ENCODE measurements at regions not wholly inside any gene's neighbourhood (a gene's known extent, or its start where the extent isn't known, plus 50 kb on each side); places are given as distances from the start of the nearest gene placed in this dataset.

GRCh38 chr4:43331226-43332051 lies 438.9 kb downstream of the GRXCR1 start:
- TF ChIP-seq HDGF (IDR thresholded peaks at IDR 0.05; ENCODE audit: borderline replicate concordance): no peak
- no peak for DNase-seq (ENCODE audit: extremely low spot score)
- CTCF ChIA-PET: interaction anchor here (0.6 kb wide), 1 partner anchor 1530 kb away, joined by 3 read pairs; no protein-coding TSS in a partner anchor
- POLR2A ChIA-PET: no interaction called here

DNA sequence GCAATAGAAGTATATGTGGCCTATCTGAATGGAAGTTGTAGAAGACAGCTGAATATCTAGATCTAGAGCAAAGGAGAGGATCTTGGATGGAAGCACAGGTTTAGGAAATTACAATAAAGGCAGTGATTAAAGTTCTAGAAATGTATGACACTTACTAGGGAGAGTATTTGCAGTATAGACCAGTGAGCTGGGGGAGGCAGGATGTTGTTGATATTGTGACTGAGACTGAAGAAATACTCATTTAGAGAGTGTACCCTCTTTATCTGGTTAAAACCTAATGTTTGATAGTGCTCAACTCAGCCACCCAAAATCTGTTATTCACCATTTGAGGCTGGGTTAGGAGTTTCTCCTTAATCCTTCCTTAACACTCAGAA lies 439.5 kb downstream of the GRXCR1 start:
- CTCF ChIA-PET: no interaction called here
- no peak for DNase-seq (ENCODE audit: extremely low spot score)
- POLR2A ChIA-PET: no interaction called here
- TF ChIP-seq ZNF384 (IDR thresholded peaks at IDR 0.05) (no peak), LEF1 (IDR thresholded peaks at IDR 0.05; ENCODE audit: borderline replicate concordance) (no peak), HDGF (IDR thresholded peaks at IDR 0.05; ENCODE audit: borderline replicate concordance) (no peak), BHLHE40 (IDR thresholded peaks at IDR 0.05; ENCODE audit: borderline replicate concordance) (no peak), TARDBP (IDR thresholded peaks at IDR 0.05) (no peak), FOXM1 (IDR thresholded peaks at IDR 0.05; ENCODE audit: borderline replicate concordance) (no peak), ELF4 (IDR thresholded peaks at IDR 0.05) (no peak), ARNT (IDR thresholded peaks at IDR 0.05) (no peak), PKNOX1 (IDR thresholded peaks at IDR 0.05) (no peak), L3MBTL2 (conservative IDR thresholded peaks at IDR 0.05) (no peak), CTBP1 (IDR thresholded peaks at IDR 0.05; ENCODE audit: borderline replicate concordance) (no peak), SP1 (IDR thresholded peaks at IDR 0.05) (no peak), FOXK2 (IDR thresholded peaks at IDR 0.05) (no peak), SUZ12 (IDR thresholded peaks at IDR 0.05) (no peak), NFRKB (IDR thresholded peaks at IDR 0.05) (no peak), FOXA1 (IDR thresholded peaks at IDR 0.05) (no peak)

GRCh38 chr4:43337707-43338106 lies 445.2 kb downstream of the GRXCR1 start:
- no peak for TF ChIP-seq L3MBTL2 (conservative IDR thresholded peaks at IDR 0.05)
- no peak for TF ChIP-seq SP1 (IDR thresholded peaks at IDR 0.05)
- TF ChIP-seq NFRKB (IDR thresholded peaks at IDR 0.05): no peak
- no peak for TF ChIP-seq FOXK2 (IDR thresholded peaks at IDR 0.05)
- no peak for TF ChIP-seq SUZ12 (IDR thresholded peaks at IDR 0.05)
- TF ChIP-seq PKNOX1 (IDR thresholded peaks at IDR 0.05): no peak
- TF ChIP-seq LEF1 (IDR thresholded peaks at IDR 0.05; ENCODE audit: borderline replicate concordance): no peak
- TF ChIP-seq HDGF (IDR thresholded peaks at IDR 0.05; ENCODE audit: borderline replicate concordance): no peak
- TF ChIP-seq FOXA1 (IDR thresholded peaks at IDR 0.05): no peak
- no peak for TF ChIP-seq FOXM1 (IDR thresholded peaks at IDR 0.05; ENCODE audit: borderline replicate concordance)
- no peak for TF ChIP-seq CTBP1 (IDR thresholded peaks at IDR 0.05; ENCODE audit: borderline replicate concordance)
- TF ChIP-seq ELF4 (IDR thresholded peaks at IDR 0.05): no peak
- TF ChIP-seq BHLHE40 (IDR thresholded peaks at IDR 0.05; ENCODE audit: borderline replicate concordance): no peak
- TF ChIP-seq ARNT (IDR thresholded peaks at IDR 0.05): no peak
- no peak for TF ChIP-seq ZNF384 (IDR thresholded peaks at IDR 0.05)
- TF ChIP-seq TARDBP (IDR thresholded peaks at IDR 0.05): no peak
- ChIA-PET POLR2A (no interaction called here), CTCF (no interaction called here)
- DNase-seq (ENCODE audit: extremely low spot score): no peak

GRCh38 chr4:43339435-43339834 lies 446.9 kb downstream of the GRXCR1 start:
- no peak for TF ChIP-seq L3MBTL2 (conservative IDR thresholded peaks at IDR 0.05)
- TF ChIP-seq ARNT (IDR thresholded peaks at IDR 0.05): no peak
- no peak for TF ChIP-seq SP1 (IDR thresholded peaks at IDR 0.05)
- TF ChIP-seq TARDBP (IDR thresholded peaks at IDR 0.05): no peak
- no peak for TF ChIP-seq ZNF384 (IDR thresholded peaks at IDR 0.05)
- TF ChIP-seq CTBP1 (IDR thresholded peaks at IDR 0.05; ENCODE audit: borderline replicate concordance): no peak
- no peak for TF ChIP-seq LEF1 (IDR thresholded peaks at IDR 0.05; ENCODE audit: borderline replicate concordance)
- no peak for TF ChIP-seq FOXA1 (IDR thresholded peaks at IDR 0.05)
- no peak for TF ChIP-seq NFRKB (IDR thresholded peaks at IDR 0.05)
- no peak for TF ChIP-seq PKNOX1 (IDR thresholded peaks at IDR 0.05)
- CTCF ChIA-PET: no interaction called here
- POLR2A ChIA-PET: no interaction called here
- DNase-seq (ENCODE audit: extremely low spot score): no peak

DNA sequence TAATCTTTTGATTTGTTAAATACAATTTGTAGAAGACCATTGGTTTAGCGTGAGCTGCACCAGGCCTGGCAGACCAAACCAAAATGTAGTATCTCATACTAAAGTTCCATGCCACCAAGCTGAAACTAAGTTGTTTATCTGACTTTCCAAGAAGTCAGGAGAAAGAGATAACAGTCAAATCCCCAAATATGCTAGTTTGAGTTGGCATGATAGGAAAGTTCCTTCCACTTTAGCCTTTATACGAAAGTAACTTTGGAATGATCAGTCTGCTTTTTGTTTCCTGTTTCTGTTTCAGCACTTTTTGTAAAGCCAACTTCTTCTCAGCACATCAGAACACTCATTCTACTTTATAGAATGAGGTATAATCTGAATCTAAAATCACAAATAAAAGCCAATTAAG lies 449.2 kb downstream of the GRXCR1 start:
- TF ChIP-seq ELF4 (IDR thresholded peaks at IDR 0.05): no peak
- no peak for TF ChIP-seq SP1 (IDR thresholded peaks at IDR 0.05)
- TF ChIP-seq FOXA1 (IDR thresholded peaks at IDR 0.05): no peak
- no peak for TF ChIP-seq TARDBP (IDR thresholded peaks at IDR 0.05)
- TF ChIP-seq CTBP1 (IDR thresholded peaks at IDR 0.05; ENCODE audit: borderline replicate concordance): no peak
- TF ChIP-seq L3MBTL2 (conservative IDR thresholded peaks at IDR 0.05): no peak
- no peak for TF ChIP-seq ARNT (IDR thresholded peaks at IDR 0.05)
- TF ChIP-seq FOXM1 (IDR thresholded peaks at IDR 0.05; ENCODE audit: borderline replicate concordance): no peak
- TF ChIP-seq HDGF (IDR thresholded peaks at IDR 0.05; ENCODE audit: borderline replicate concordance): no peak
- TF ChIP-seq ZNF384 (IDR thresholded peaks at IDR 0.05): no peak
- TF ChIP-seq BHLHE40 (IDR thresholded peaks at IDR 0.05; ENCODE audit: borderline replicate concordance): no peak
- TF ChIP-seq FOXK2 (IDR thresholded peaks at IDR 0.05): no peak
- no peak for TF ChIP-seq PKNOX1 (IDR thresholded peaks at IDR 0.05)
- CTCF ChIA-PET: no interaction called here
- POLR2A ChIA-PET: no interaction called here
- DNase-seq (ENCODE audit: extremely low spot score): no peak

Measured in HEK293T (cell line).